RPMI7951 (cell line): ENCODE measurements at regions not wholly inside any gene's neighbourhood (a gene's known extent, or its start where the extent isn't known, plus 50 kb on each side); places are given as distances from the start of the nearest gene placed in this dataset.

Source experiments
- DNase-seq: peaks from one replicate; pipeline ENCODE4 v3.0.0-alpha.2; 2012; ENCODE audit warnings: low read depth

DNA sequence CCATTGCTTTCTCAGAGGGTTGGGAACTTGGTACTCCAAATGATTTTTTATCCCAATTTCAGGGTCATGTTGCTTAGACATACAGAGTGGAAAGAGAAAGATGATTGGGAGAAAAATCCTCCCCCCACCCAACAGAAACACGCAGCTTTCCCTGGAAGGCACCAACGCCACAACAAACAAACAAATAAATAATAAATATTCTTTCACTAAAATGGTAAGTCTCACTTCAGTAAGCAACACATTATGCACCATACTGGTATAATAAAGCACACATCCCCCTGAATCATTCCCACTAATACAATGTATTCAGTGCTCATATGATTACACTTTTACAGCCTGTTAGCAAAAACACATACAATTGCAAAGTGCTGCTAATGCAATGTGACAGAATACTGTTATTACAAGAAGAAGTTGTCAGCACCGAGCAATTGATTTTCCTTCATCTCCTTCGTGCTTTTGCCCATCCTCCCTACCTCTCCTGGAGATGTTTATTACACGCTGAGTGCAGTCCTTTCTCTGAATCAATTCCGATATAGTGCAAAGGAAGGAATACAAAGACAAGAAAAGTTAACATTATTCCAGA, 359.9 kb downstream of the TXNL1 start:
- no peak for DNase-seq

DNA sequence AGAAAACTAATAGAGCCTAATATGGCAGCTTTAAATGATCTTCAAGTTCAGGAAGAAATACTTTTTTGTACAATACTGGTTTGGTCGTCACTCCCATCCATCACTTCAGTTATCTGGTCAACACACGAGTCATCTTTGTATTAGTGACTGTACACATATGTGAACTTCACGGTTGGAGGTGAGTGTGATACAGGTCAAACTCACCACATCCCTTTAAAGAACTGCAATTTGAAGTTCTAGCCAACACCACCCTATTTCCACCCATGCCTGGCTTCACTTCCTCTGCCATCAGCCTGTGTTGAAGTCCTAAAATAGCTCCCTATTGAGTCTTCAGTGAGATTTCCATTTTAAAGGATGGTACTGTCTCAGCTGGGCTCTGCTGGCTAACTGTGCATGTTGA, 361.9 kb downstream of the TXNL1 start:
- no peak for DNase-seq

DNA sequence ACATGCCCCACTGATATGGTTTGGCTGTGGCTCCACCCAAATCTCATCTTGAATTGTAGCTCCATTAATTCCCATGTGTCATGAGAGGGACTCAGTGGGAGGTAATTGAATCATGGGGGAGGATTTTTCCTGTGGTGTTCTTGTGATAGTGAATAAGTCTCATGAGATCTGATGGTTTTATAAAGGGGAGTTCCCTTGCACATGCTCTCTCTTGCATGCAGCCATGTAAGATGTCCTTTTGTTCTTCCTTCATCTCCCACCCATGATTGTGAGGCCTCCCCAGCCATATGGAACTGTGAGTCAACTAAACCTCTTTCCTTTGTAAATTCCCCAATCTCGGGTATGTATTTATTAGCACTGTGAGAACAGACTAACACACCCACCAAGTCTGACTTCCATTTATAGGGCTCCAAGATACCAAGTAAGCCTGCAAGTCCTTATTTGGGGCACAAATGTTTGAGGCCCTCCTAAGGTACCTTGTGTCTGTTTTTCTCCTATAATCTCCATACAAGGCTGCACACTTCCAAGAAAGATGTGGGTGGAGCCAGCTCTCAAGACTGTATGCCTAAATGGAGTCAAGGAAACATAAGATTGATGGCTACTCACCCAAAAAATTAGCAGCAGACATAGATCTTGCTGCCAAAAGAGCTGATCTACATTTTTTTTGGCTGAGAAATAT, 364.7 kb downstream of the TXNL1 start:
- DNase-seq, result no peak

DNA sequence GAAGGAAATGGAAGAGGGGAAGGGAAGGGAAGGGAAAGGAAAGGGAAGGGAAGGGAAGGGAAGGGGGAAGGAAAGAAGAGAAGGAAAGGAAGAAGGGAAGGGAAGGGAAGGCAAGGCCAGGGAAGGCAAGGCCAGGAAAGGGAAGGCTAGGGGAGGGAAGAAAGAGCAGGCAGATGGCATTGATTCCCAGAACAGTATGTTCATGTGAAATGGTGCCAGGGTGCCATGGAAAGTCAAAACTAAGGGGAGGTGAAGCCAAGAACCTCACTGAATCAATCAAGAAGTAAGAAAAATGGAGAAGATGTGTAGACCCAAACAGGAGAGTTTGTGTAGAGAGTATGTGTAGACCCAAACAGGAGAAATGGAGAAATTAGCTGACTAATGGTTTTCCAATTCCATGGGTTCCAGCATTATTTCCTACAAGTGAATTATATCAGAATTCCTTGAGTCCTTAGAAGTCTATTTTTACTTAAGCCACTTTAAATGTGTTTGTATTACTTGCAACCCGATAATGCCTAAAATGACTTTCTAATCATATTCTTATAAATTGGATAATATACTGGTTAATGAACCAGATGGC, 367.6 kb downstream of the TXNL1 start:
- no peak for DNase-seq

DNA sequence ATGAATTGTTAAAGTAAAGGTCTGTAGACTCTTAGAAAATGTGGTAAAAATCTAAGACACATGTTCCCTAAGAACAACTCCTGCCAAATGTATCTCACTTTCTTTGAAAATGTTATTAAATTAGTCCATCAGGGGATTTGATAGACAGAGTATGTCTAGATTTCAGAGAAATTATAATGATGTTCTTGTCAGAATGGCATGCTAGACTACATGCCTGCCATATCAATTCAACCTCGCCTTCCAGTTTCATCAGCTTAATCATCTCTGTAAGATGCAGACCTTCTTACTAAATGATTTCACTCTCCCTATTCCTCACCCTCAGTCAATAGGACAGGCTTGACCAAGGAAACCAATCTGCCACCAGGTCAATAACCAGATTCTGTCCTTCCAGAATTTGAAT, 368.4 kb downstream of the TXNL1 start:
- no peak for DNase-seq

DNA sequence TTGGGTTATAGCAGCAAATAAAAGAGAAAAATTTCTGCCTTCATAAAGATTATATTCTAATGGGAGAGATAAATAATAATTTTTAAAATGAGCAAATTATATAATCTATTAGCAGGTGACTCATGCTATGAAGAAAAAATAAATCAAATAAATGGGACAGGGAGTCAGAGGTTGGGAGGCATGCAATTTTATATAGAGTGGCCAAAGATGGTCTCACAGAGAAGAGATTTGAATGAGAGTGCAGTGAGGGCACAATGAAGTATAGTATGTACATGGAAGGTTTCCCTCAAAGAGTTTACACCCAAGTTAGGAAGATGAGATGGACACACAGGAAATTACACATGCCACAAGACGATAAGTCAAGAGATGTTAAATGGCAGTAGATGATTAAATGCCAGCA, 369.4 kb downstream of the TXNL1 start:
- no peak for DNase-seq

DNA sequence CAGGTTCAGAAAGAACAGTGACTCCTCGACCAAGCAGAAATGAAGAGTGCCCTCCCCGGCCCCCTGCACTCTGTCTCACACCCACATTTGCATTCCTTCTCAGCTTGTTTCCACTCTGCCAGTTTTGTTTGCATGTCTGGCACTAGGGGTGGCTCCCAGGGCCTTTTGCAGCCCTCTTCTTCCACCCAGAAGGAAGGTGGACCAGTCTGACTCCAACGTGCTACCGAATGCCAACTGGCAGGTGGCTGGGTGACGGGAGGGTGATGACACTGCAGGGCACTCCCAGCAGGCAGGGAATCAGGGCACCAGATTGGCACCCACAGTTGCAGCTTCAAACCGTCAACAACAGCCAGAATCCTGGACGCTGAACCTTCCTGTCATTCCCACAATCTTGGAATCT, 371.1 kb downstream of the TXNL1 start:
- no peak for DNase-seq

DNA sequence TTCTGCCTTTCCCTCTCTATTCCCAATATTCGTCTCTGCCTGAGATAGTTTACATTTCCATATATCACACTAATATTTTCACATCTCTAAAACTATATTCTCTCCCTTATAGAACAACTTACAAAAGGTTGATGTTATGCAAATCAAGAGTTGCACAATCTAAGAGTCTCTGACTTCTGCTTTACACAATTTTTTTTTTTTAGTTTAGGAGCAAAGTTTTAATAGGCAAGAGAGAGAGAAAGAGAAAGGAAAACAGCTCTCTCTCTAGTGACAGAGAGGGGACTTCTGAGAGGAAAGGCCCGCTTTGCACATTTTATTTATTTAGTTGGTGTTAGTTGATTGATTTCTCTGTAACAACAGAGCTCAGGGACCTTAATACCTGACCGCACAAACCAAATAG, 380.2 kb downstream of the TXNL1 start:
- DNase-seq, result no peak

DNA sequence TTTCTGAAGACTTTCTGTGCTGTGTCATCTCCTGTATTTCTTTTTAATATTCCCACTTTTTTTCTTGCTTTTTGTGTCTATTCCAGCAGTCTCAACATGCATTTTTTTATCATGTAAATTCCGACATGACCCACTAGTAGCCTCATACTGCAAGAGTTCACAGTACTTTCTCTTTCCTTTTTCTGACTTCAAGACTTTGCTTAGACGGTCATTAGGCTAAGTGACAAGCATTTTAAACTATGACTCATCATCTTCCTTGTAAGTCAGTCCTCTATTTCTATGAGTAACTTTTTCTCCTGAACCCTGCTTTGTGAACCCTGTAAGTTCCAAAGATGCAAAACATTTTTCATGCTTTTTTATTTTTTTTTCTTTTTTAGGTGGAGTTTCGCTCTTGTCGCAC, 381.2 kb downstream of the TXNL1 start:
- DNase-seq, result peak; percentile 83

DNA sequence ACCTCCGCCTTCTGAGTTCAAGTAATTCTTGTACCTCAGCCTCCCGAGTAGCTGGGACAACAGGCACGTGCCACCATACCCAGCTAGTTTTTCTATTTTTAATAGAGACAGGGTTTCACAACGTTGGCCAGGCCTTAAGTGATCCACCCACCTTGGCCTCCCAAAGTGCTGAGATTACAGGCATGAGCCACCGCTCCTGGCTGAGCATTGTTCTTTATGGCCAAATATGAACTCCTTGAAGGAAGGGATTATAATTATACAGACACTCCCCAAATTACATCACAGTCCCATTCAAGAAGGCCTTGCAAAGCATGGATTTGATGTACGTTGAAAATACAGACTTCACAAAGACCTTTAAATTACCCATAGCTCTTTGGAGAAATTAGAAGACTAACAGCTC, 381.7 kb downstream of the TXNL1 start:
- DNase-seq, result no peak

DNA sequence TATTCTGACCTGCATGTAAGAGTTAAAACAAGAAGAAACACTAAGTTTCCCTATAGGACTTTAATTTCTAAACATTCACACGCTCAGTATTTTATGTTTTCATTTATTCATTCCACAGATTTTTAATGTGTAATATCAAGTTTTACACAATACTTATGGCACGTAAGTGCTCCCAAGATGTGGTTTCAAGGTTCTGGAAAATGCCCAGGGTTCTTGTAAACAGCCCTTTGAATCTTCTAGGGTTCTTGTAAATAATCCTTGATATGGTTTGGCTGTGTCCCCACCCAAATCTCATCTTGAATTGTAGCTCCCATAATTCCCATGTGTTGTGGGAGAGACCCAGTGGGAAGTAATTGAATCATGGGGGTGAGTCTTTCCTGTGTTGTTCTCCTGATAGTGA, 383.0 kb downstream of the TXNL1 start:
- no peak for DNase-seq

DNA sequence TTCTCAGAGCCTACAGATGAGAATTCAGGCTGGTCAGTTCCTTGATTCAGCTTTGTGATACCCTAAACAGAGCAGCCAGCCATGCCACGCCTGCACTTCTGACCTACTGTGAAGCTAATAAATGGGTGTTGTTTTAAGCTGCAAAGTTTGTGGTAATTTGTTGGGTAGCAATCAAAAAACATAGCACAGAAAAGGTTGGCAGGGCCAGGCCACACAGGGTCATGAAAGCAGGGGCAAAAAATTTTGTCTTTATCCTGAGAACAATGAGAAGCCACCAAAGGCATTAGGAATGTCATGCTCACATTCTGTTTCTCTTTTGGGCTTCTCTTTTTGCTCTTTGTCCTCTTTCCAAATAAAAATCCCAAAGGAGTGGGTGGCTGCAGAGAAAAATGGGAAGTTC, 385.9 kb downstream of the TXNL1 start:
- no peak for DNase-seq

DNA sequence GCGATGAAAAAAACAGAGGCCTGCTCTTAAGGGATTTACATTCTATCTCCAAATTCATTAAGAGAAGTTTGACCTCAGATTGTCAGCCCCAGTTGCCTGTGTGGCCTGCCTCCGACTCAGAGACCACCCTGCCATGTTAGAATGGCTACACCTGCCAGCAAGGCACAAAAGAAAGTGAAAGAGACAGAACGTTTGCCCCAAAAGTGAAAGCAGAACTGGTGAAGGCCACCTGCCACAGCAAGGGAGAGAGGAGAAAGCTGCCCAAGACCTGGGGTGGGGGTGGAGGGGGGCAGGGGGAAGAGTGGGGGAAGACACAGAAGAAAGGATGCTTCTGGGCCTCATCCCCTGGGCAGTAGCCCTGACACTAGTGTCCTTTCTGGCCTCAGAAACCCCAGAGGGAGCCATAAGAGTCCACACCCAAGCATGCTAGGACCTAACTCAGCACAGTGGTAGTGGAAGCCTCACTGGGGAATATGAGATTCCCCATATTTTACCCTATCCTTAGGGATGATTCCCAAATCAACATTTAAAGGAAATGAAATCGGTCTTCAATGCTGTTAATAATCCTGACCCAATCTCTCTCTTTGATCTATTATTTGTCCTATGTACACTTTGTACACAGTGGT, 389.7 kb downstream of the TXNL1 start:
- no peak for DNase-seq

DNA sequence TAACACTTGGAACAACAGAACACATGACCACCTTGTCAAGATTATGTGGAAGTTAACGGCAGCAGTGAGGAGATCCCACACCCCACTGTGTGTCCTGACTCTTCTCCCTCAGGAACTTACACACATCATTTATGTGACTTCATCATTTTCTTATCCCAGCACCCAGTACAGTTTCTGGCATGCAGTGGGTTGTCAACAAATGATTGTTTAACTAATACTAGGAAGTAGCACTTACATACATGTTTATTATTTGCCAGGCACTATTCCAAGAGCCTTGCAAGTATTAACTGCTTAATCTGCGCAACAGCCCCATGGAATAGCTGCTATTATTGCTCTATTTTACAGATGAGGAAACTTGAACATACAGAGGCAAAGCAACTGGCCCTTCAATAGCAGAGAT, 391.5 kb downstream of the TXNL1 start:
- DNase-seq, result no peak

DNA sequence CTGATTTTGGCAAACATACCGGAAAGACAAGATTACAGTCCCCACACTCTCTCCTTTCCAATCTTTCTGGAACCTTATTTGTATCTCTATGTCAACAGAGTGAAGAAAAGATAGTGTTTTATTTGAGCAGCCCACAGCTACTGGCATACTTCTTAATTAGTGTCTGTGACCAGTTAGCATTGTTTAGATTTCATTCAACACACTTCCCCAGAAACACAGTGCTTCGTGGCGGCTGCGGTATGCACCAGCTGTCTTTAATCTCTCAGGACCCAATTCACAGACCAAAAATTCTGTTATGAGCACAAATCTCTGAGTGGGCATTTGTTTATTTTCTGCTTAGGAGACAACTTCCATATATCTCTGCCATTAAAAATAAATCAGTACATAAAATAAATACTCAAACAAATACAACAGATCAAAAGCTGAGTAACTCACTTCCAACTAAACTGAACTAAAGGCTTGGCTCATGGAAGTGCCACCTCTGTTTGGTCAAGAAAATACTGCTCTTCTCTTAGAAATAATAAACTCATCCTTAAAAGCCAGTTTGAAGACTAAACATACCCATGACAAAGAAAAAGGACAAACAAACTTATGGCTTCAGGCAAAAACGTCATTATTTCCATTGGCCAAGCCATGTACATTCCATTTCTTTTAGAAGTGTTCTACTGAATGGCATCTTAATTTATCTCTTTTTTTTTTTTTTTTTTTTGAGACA, 392.4 kb downstream of the TXNL1 start:
- DNase-seq, result peak; percentile 56

DNA sequence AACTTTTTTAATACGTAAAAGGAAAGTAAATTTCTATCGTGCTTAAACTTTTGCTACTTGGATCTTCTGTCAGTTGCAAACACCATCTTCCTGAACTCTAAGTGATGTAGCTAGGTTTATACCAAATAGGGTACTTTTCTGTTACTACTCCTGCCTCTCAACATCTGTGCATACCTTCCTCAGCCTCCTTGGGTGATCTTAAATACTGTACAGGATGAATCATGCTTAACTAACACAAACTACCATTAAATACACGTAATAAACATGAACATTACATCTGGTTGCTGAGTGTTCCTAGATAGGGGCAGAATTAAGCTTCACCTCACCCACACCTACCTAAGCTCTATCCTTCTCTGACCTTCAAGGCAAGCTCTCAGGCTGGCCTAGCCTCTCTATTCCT, 398.0 kb downstream of the TXNL1 start:
- peak; percentile 19 for DNase-seq

DNA sequence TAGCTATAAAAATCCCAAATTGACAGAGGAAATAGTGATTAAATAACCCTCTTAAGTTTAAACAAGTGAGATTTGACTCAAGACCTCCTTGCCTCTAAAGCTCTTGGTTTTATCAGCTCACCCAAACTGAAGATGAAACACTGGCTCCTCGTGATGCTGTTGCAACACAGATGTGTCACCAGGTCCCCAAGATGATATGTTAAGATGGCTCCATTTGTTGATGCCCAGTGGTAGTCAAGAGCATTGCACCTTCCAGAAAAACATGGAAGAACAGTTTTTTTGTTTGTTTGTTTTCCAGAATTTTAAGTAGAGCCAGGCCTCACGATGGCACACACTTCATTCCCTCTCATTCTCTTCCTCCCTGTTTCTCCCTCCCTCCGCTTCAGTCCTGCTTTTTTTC, 399.8 kb downstream of the TXNL1 start:
- peak; percentile 20 for DNase-seq

DNA sequence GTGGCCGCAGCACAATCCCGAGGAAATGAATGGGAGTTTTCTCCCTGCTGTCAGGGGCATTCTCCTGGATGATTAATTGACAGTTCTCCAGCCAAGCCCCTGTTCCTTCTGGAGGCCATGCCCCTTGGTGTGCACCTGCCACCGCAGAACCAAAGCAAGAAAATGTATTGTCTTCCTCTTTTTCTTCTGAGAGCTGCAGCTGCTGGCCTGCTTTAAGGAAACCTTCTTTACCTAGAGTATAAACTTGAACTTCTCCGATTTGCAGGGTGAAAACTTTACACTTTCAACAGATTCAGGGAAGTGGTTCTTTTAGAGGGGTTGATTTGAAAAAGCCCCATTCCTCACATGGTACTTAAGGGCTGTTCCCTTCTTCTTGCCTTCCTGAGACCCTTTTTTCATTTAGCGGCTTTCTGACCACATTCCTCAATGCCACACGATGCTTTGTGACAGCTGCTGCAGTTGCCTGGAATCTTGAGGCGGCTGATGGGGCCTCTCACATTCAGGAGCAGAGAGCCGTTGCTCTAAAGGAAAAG, 402.8 kb downstream of the TXNL1 start:
- DNase-seq, result no peak

DNA sequence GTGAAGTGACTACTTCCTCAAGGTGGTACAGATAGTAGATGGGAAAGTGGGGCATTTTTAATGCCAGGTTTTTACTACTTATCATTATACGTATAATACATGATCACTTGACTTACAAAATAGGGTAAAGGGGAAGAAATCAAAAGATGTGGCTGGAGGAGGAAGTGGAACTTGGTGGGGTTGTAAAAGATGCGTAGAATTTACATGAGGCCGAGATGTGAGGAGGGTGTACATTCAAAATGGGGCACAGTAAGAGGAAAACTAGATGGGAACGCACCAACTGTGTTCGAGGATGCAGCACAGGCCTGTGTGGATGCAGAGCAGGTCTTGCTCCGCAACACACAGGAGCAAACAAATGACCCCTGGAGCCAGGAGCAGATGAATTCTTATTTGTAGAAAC, 403.3 kb downstream of the TXNL1 start:
- DNase-seq, result no peak

DNA sequence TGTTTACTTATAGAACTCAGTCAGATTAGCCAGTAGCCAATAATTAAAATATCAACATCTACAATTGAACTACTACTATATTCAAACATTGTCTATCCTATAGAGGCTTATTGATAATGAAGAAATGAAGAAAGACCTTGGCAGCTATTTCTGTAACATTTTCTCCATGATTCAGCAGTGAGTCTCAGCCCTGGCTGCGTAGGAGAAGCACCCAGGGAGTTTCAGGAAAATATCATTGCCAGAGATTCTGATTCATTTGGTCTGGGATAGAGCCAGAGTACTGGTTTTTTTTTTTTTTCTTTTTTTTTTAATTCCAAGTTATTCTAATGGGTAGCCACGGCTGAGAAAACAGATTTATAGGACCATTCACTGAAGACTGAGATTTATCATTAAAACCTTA, 404.8 kb downstream of the TXNL1 start:
- peak; percentile 66 for DNase-seq

DNA sequence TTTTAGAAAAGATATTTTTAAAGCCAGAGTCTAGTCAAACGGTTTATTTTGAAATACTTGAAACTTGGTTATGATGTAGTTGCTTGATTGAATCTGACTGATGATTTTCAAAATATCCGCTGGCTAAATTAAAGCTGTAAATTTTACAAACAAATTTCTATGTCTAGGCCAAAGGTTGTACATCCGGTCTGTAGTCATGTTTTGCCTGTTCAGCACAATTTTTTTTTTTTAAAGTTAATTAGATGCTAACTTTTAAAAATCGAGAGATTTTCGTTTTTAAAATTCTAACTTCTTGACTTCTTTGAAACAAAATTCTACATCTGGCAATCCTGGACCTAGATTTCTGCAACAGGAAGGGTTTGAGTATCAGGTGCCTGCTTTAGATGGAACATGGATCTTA, 412.4 kb downstream of the TXNL1 start:
- DNase-seq, result no peak
